SH-SY5Y (cell line): ENCODE measurements at regions not wholly inside any gene's neighbourhood (a gene's known extent, or its start where the extent isn't known, plus 50 kb on each side); places are given as distances from the start of the nearest gene placed in this dataset.

Experiments
- GATA2 ChIP-seq: IDR thresholded peaks from 2 replicates; pipeline ENCODE4 v1.6.1; 2011; ENCODE audit warnings: mild to moderate bottlenecking, low read depth, low read length
- GATA3 ChIP-seq: IDR thresholded peaks from 2 replicates; pipeline ENCODE4 v1.6.1; 2011; ENCODE audit warnings: low read depth, mild to moderate bottlenecking, low read length, moderate library complexity

GRCh38 chr4:153090181-153090580, 114.1 kb upstream of the TRIM2 start:
- TF ChIP-seq GATA2 (no peak), GATA3 (no peak)
